ENCODE measurements at regions not wholly inside any gene's neighbourhood (a gene's known extent, or its start where the extent isn't known, plus 50 kb on each side); places are given as distances from the start of the nearest gene placed in this dataset.

DNA sequence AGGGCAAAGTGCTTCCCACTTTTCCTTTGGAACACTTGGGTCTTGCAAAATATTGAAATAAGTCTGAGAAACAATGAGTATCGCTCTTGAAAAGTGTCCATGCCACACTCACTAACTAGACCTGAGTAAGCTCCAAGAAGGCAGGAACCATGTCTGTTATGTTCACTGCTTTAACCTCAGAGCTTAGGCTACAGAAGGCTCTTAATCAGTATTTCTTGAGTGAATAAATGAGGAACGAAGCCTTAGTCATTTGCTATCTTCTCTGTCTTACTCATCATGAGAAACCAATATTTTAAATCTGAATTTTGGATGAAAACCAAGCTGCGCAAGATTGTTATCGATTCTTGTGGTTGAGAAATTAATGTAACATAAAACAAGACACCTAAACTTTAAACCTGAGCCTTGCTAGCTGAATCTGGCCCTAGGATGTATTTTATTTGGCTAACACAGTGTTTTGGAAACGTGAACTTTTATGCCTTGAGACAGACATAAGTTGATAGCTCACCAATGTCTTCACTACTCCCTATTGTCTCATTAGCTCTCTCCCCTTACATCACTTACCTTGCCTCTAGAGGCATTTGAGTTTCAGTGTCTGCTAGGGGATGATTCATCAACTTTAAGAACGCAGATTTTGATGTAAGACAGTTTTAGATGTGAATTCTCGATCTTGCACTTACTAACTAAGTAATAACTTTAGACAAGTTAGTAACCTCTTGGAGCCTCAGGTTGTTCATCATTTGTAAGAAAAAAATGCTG lies 392.8 kb upstream of the MEIS1 start:
- Histone ChIP-seq H3K27ac (no peak overlapping the region), H3K9me3 (no peaks in the 10 kb centered on the region), H3K36me3 (no peaks in the 10 kb centered on the region), H3K27me3 (replicated peaks; ENCODE audit: insufficient read depth) (no peaks in the 10 kb centered on the region), H3K4me1 (ENCODE audit: control insufficient read depth in 1 of 2, low read depth in 2 of 2) (no peaks in the 10 kb centered on the region), H3K4me3 (no peak overlapping the region)
- no peak for TF ChIP-seq CTCF (IDR thresholded peaks at IDR 0.05)
- DNase-seq (ENCODE audit: low spot score), result no peak
- no peak for ATAC-seq (ENCODE audit: insufficient number of reproducible peaks, low FRiP score, low read depth)

DNA sequence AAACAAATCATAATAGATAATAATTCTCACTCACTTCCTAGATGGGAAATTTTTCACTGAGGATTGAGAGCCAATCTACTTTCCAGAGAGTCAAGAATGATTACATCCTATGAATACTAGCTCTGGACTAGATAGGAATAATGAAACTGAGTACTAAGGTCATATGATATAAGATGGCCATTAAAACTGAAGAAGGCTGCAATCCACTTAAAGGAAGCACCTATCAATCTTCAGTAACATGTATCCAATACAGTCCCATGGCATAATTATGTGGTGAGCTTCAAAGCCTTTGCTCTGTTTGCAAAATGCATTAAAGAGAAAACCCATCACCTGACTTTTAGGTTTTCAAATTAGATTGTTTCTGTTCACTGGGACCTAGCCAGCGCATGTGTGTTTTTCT lies 398.0 kb upstream of the MEIS1 start:
- no peaks in the 10 kb centered on the region for H3K36me3 ChIP-seq
- H3K27me3 ChIP-seq (replicated peaks; ENCODE audit: insufficient read depth), result no peaks in the 10 kb centered on the region
- TF ChIP-seq CTCF (IDR thresholded peaks at IDR 0.05), result no peak
- no peaks in the 10 kb centered on the region for H3K4me1 ChIP-seq (ENCODE audit: control insufficient read depth in 1 of 2, low read depth in 2 of 2)
- no peaks in the 10 kb centered on the region for H3K9me3 ChIP-seq
- no peak overlapping the region for H3K4me3 ChIP-seq
- no peak for DNase-seq (ENCODE audit: low spot score)
- no peak overlapping the region for H3K27ac ChIP-seq
- ATAC-seq (ENCODE audit: insufficient number of reproducible peaks, low FRiP score, low read depth), result no peak

DNA sequence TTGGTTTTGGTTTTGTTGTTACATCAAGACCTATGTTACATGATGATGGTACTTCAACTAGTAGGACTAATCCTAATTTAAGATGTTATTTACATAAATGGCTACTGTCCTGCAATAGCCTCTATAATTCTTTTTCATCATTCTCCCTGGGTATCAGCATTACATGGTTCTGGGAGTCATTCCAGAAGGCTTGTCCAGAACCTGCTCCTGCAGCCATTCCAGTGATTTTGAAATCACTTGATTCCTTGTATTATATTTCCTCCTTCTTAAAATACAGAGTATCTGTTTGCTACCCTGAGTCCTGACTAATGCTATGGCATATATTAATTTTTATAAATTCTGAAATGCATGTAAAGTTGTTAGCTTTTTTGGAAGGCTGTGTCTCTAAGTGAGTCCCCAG lies 400.5 kb upstream of the MEIS1 start:
- no peak for DNase-seq (ENCODE audit: low spot score)
- Histone ChIP-seq H3K27ac (no peak overlapping the region), H3K4me1 (ENCODE audit: control insufficient read depth in 1 of 2, low read depth in 2 of 2) (no peaks in the 10 kb centered on the region), H3K27me3 (replicated peaks; ENCODE audit: insufficient read depth) (no peaks in the 10 kb centered on the region), H3K4me3 (no peak overlapping the region), H3K9me3 (no peaks in the 10 kb centered on the region), H3K36me3 (no peaks in the 10 kb centered on the region)
- no peak for TF ChIP-seq CTCF (IDR thresholded peaks at IDR 0.05)
- no peak for ATAC-seq (ENCODE audit: insufficient number of reproducible peaks, low FRiP score, low read depth)

DNA sequence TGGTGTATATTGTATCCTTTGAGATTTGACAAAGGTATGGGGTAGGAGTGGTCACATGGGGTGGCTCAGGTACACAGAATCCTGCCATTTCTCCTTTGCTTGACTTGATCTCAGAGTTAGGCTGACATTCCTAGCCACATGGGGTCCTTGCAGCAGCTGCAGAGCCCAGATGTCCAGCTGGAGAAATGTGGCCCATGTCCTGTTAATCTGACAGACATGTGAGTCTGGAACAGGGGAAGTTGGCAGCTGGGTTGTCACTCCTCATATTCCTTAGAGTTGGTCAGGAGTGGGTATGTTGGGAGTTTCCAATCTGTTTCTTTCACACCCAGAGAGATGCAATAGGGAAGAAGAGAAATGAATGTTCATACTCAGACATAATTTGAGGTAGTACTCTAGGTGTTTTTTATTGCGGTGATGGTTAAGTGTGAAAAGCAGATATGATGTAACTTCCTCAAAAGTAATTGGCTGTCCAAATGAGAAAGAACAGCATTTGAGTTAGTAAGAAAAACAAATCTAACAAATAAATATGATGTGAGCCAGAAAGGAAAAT lies 402.6 kb upstream of the MEIS1 start:
- Histone ChIP-seq H3K9me3 (no peaks in the 10 kb centered on the region), H3K27ac (no peak overlapping the region), H3K4me3 (no peak overlapping the region), H3K36me3 (no peaks in the 10 kb centered on the region), H3K4me1 (ENCODE audit: control insufficient read depth in 1 of 2, low read depth in 2 of 2) (no peaks in the 10 kb centered on the region), H3K27me3 (replicated peaks; ENCODE audit: insufficient read depth) (no peaks in the 10 kb centered on the region)
- no peak for TF ChIP-seq CTCF (IDR thresholded peaks at IDR 0.05)
- ATAC-seq (ENCODE audit: insufficient number of reproducible peaks, low FRiP score, low read depth) (no peak), DNase-seq (ENCODE audit: low spot score) (no peak)

DNA sequence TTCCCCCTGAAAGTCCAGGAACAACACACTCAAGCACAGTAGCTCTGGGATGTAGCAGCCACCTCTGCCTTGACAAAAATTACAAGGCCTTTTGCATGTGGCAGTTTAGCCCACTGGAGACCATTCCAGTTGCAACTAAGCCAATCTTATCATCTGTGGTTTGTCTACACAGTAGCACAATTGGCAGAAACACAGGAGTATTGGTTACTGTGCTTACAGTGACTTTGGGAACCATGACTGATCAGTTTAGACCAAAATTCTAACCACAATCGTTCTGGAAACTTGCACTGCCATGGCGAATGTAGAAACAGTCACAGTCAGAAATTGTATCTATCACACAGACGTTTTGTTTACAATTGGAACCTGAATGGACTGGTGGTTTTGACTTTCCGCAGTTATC lies 403.7 kb upstream of the MEIS1 start:
- Histone ChIP-seq H3K9me3 (no peaks in the 10 kb centered on the region), H3K27me3 (replicated peaks; ENCODE audit: insufficient read depth) (no peaks in the 10 kb centered on the region), H3K4me1 (ENCODE audit: control insufficient read depth in 1 of 2, low read depth in 2 of 2) (no peaks in the 10 kb centered on the region), H3K27ac (no peak overlapping the region), H3K4me3 (no peak overlapping the region), H3K36me3 (no peaks in the 10 kb centered on the region)
- no peak for TF ChIP-seq CTCF (IDR thresholded peaks at IDR 0.05)
- DNase-seq (ENCODE audit: low spot score), result no peak
- no peak for ATAC-seq (ENCODE audit: insufficient number of reproducible peaks, low FRiP score, low read depth)
